Liver (tissue), 3 donors: ENCODE measurements at regions not wholly inside any gene's neighbourhood (a gene's known extent, or its start where the extent isn't known, plus 50 kb on each side); places are given as distances from the start of the nearest gene placed in this dataset.

ENCODE experiments used
- EGR1 ChIP-seq, 2 donors: IDR thresholded peaks; 2 replicates each; pipeline ENCODE4 v1.6.1; 2016 to 2018; ENCODE audit warnings: antibody characterized with exemption in 2 of 2, low read depth in 2 of 2
- SP1 ChIP-seq: IDR thresholded peaks from 2 replicates; pipeline ENCODE4 v1.6.1; 2018; ENCODE audit warnings: antibody characterized with exemption, mild to moderate bottlenecking
- TAF1 ChIP-seq: conservative IDR thresholded peaks from 2 replicates; pipeline ENCODE4 v1.6.1; 2016; ENCODE audit warnings: antibody characterized with exemption, mild to moderate bottlenecking
- TF ChIP-seq, protein P1 (sequence below): fragments of 150-350 bp; IDR thresholded peaks from 2 replicates; pipeline ENCODE4 v1.5.1; 2017; ENCODE audit warnings: improper control_type of control experiment, low read depth, low read length; ENCODE audit not compliant: missing input control
- donor health status: healthy.
- donor health status: healthy.

DNA sequence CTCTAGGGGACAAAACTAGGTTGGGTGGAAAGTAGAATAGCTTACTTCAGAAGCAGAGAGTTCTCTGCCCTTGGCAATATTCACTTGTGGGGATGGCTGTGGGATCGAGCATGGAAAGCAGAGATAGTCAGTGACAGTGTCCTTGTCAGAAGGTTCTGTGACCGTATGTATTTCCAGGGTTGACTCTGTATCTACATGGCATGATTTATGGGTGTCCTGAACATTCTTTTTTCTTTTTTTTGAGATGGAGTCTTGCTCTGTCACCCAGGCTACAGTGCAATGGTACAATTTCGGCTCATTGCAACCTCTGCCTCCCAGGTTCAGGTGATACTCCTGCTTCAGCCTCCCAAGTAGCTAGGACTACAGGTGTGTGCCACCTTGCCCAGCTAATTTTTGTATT lies 77.4 kb upstream of the LHFPL2 start:
- TF ChIP-seq EGR1 (IDR thresholded peaks at IDR 0.05; ENCODE audit: low read depth in 2 of 2): no peak
- TF ChIP-seq, protein P1, sequence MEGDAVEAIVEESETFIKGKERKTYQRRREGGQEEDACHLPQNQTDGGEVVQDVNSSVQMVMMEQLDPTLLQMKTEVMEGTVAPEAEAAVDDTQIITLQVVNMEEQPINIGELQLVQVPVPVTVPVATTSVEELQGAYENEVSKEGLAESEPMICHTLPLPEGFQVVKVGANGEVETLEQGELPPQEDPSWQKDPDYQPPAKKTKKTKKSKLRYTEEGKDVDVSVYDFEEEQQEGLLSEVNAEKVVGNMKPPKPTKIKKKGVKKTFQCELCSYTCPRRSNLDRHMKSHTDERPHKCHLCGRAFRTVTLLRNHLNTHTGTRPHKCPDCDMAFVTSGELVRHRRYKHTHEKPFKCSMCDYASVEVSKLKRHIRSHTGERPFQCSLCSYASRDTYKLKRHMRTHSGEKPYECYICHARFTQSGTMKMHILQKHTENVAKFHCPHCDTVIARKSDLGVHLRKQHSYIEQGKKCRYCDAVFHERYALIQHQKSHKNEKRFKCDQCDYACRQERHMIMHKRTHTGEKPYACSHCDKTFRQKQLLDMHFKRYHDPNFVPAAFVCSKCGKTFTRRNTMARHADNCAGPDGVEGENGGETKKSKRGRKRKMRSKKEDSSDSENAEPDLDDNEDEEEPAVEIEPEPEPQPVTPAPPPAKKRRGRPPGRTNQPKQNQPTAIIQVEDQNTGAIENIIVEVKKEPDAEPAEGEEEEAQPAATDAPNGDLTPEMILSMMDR: no peak
- TF ChIP-seq SP1: no peak
- TF ChIP-seq TAF1: no peak
